Endodermal cell (in vitro differentiated cells): ENCODE measurements at regions not wholly inside any gene's neighbourhood (a gene's known extent, or its start where the extent isn't known, plus 50 kb on each side); places are given as distances from the start of the nearest gene placed in this dataset.

ENCODE experiments used
- DNase-seq: peaks from one replicate; pipeline ENCODE4 v3.0.0-alpha.2; 2017
- H3K27ac ChIP-seq: 2 replicates; pipeline ENCODE4 v1.5.1; 2013; ENCODE audit warnings: mild to moderate bottlenecking, low read depth, low read length, moderate library complexity
- H3K27me3 ChIP-seq: 2 replicates; pipeline ENCODE4 v1.6.1; 2013; ENCODE audit warnings: mild to moderate bottlenecking, low read length, moderate library complexity; ENCODE audit not compliant: insufficient read depth, control insufficient read depth, poor library complexity, severe bottlenecking
- H3K36me3 ChIP-seq: 2 replicates; pipeline ENCODE4 v1.7.0; 2013; ENCODE audit warnings: mild to moderate bottlenecking, low read length, moderate library complexity; ENCODE audit not compliant: control insufficient read depth, insufficient read depth
- H3K4me1 ChIP-seq: one replicate; pipeline ENCODE4 v1.7.0; 2013; ENCODE audit warnings: low read length; ENCODE audit not compliant: control insufficient read depth, insufficient read depth
- H3K4me3 ChIP-seq: 2 replicates; pipeline ENCODE4 v1.5.1; 2013; ENCODE audit warnings: mild to moderate bottlenecking, low read length, moderate library complexity
- H3K9ac ChIP-seq: 2 replicates; pipeline ENCODE4 v1.6.1; 2013; ENCODE audit warnings: mild to moderate bottlenecking, low read length, moderate library complexity; ENCODE audit not compliant: poor library complexity, severe bottlenecking; ENCODE audit errors: extremely low read depth
- H3K9me3 ChIP-seq: 2 replicates; pipeline ENCODE4 v1.6.1; 2013; ENCODE audit warnings: mild to moderate bottlenecking, low read length, moderate library complexity; ENCODE audit not compliant: control insufficient read depth
- H3K27ac Mint-ChIP-seq: 2 replicates; pipeline ENCODE4 v1.8.0; 2020; ENCODE audit warnings: mixed read lengths
- H3K27me3 Mint-ChIP-seq: 2 replicates; pipeline ENCODE4 v1.8.0; 2021; ENCODE audit warnings: mild to moderate bottlenecking, mixed read lengths; ENCODE audit not compliant: insufficient read depth
- H3K36me3 Mint-ChIP-seq: 2 replicates; pipeline ENCODE4 v1.8.0; 2020; ENCODE audit warnings: low read depth, mixed read lengths
- H3K4me1 Mint-ChIP-seq: 2 replicates; pipeline ENCODE4 v1.8.0; 2020; ENCODE audit warnings: mixed read lengths
- H3K4me3 Mint-ChIP-seq: 2 replicates; pipeline ENCODE4 v1.8.0; 2020; ENCODE audit warnings: mild to moderate bottlenecking, moderate library complexity, mixed read lengths
- H3K9me3 Mint-ChIP-seq: 2 replicates; pipeline ENCODE4 v1.8.0; 2020; ENCODE audit warnings: mild to moderate bottlenecking, mixed read lengths
- WGBS, 2 experiments: methylation state at CpG; one replicate each; pipeline versions ENCODE4 v1.1.5 to v1.1.7; 2013; ENCODE audit warnings: missing lambda C conversion rate in 2 of 2, mixed read lengths in 1 of 2; ENCODE audit not compliant: insufficient coverage in 1 of 2, insufficient read length in 1 of 2; 5-methylcytosine and 5-hydroxymethylcytosine counted together
- TF ChIP-seq, protein P1 (sequence below): fragments of 200-600 bp; sonication (generic); conservative IDR thresholded peaks from 2 replicates; pipeline ENCODE4 v1.5.0; 2021; ENCODE audit warnings: antibody characterized with exemption, mild to moderate bottlenecking

DNA sequence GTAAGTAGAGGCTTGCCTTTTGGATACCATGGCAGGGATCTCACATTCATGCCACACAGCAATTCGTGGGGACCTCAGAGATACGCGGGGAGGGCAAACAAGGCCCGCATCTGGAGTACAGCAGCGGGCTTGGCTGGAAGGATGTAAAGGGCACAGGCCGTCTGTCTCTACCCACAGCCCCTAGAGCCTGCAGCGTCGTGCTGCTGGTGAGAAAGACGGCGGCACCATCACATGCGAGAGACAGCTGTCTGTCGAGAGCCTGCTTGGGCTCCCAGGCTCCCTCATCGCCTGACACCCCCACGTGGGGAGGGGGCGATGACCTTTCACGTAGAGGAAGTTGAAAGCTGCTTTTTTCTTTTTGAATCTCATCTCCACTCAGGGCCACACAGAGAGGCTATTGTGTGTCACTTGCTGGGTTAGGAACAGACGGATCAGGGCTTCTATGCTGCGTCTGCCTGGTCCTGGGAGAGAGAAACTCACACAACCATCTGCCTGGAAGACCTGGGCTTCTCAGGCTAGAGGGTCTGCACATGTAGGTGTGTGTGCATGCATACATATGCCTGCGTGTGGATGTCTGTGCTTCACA lies 134.6 kb upstream of the PPP1R26 start:
- H3K27ac ChIP-seq = no peak overlapping the region
- H3K4me1 ChIP-seq = no peaks in the 10 kb centered on the region
- no peak overlapping the region for H3K4me3 Mint-ChIP-seq
- H3K9me3 Mint-ChIP-seq = no peaks in the 10 kb centered on the region
- 87 to 88% methylated on average over 11 to 19 of the region's 19 CpGs for WGBS, 2 experiments
- H3K27ac Mint-ChIP-seq = no peak overlapping the region
- no peaks in the 10 kb centered on the region for H3K36me3 Mint-ChIP-seq
- DNase-seq = no peak
- no peak overlapping the region for H3K4me3 ChIP-seq
- no peaks in the 10 kb centered on the region for H3K27me3 ChIP-seq
- H3K9me3 ChIP-seq = no peaks in the 10 kb centered on the region
- H3K4me1 Mint-ChIP-seq = peaks cover 8% of the 10 kb centered on the region
- H3K27me3 Mint-ChIP-seq = no peaks in the 10 kb centered on the region
- TF ChIP-seq, protein P1, sequence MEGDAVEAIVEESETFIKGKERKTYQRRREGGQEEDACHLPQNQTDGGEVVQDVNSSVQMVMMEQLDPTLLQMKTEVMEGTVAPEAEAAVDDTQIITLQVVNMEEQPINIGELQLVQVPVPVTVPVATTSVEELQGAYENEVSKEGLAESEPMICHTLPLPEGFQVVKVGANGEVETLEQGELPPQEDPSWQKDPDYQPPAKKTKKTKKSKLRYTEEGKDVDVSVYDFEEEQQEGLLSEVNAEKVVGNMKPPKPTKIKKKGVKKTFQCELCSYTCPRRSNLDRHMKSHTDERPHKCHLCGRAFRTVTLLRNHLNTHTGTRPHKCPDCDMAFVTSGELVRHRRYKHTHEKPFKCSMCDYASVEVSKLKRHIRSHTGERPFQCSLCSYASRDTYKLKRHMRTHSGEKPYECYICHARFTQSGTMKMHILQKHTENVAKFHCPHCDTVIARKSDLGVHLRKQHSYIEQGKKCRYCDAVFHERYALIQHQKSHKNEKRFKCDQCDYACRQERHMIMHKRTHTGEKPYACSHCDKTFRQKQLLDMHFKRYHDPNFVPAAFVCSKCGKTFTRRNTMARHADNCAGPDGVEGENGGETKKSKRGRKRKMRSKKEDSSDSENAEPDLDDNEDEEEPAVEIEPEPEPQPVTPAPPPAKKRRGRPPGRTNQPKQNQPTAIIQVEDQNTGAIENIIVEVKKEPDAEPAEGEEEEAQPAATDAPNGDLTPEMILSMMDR = no peak
- no peak overlapping the region for H3K9ac ChIP-seq
- no peaks in the 10 kb centered on the region for H3K36me3 ChIP-seq

DNA sequence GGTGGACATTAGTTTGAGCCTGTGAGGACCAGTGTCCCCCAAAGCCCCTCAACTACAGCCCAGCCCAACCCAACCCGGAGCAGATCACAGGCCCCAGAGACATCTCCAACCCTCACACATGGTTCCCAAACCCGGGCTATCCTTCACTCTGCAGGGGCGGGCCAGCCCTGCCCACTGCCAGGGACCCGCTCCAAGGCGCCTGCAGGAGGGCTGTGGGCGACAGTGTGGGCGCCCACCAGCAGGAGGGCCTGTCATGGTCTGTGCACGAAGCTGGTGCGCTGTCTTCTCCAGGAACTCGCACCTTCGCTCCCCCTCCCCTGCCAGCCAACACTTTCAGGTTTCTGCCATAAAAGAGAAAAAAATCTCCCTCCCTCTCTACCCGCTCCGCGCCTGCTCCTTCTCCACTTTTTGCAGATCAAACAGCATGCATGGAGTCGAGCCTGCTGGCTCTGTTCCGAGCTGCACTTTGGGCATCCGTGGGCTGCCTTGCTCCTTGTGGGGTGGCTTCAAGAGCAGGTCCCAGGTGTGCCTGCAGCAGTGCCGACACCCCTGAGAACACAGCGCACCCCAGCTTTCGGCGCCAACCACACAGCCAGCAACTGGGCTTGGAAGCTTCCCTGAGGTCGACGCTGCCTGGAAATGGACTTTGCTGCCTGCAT lies 133.7 kb upstream of the PPP1R26 start:
- TF ChIP-seq, protein P1 = no peak
- 85 to 94% methylated on average over 12 to 23 of the region's 23 CpGs for WGBS, 2 experiments
- no peak overlapping the region for H3K4me3 Mint-ChIP-seq

DNA sequence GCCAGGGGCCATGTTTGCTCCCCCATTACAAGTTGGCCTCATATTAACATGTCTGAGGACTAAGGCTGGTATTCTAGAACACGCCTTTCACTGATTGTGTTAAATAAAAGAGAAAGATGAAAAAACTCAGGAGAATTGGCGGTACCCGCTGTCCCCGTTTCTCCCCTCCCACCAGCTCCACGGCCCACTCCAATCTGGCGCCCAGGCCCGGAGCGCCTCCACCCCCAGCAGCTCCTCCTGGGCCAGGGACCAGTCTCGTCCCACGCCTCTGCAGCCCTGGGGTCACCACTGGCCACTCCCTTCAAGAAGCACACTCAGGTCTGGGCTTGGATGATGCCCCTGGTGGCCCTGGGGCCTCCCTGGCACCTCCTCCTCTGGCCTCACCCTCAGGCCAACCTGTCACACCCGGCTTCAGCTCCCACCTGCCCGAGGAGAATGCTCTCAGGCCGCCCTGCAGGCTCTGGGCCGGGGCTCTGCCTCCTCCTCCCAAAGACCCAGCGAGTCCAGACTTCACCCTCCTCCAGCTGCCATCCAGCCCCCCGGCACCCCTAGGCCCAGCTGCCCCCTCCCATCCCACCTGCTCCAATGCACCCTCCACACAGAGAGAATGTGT lies 133.0 kb upstream of the PPP1R26 start:
- WGBS, 2 experiments = 90 to 92% methylated on average over 9 to 16 of the region's 16 CpGs

More for the DNA sequence above, 133.7 kb upstream of the PPP1R26 start:
- Mint-ChIP-seq H3K27me3 (no peaks in the 10 kb centered on the region), H3K4me1 (peaks cover under 1% of the 10 kb centered on the region), H3K36me3 (no peaks in the 10 kb centered on the region), H3K27ac (no peak overlapping the region), H3K9me3 (no peaks in the 10 kb centered on the region)
- no peak overlapping the region for H3K9ac ChIP-seq
- H3K36me3 ChIP-seq = no peaks in the 10 kb centered on the region
- H3K9me3 ChIP-seq = no peaks in the 10 kb centered on the region
- H3K27me3 ChIP-seq = no peaks in the 10 kb centered on the region
- H3K27ac ChIP-seq = no peak overlapping the region
- H3K4me3 ChIP-seq = no peak overlapping the region
- no peak for DNase-seq
- H3K4me1 ChIP-seq = no peaks in the 10 kb centered on the region

More for the DNA sequence above, 133.0 kb upstream of the PPP1R26 start:
- Histone ChIP-seq H3K9me3 (no peaks in the 10 kb centered on the region), H3K9ac (no peak overlapping the region), H3K4me1 (no peaks in the 10 kb centered on the region), H3K36me3 (no peaks in the 10 kb centered on the region), H3K27me3 (no peaks in the 10 kb centered on the region), H3K4me3 (no peak overlapping the region), H3K27ac (no peak overlapping the region)
- no peak for DNase-seq
- TF ChIP-seq, protein P1 = no peak
- H3K27me3 Mint-ChIP-seq = no peaks in the 10 kb centered on the region
- H3K9me3 Mint-ChIP-seq = no peaks in the 10 kb centered on the region
- no peaks in the 10 kb centered on the region for H3K36me3 Mint-ChIP-seq
- no peak overlapping the region for H3K27ac Mint-ChIP-seq
- H3K4me3 Mint-ChIP-seq = no peak overlapping the region
- no peaks in the 10 kb centered on the region for H3K4me1 Mint-ChIP-seq
